HUES64 (cell line): ENCODE measurements at regions not wholly inside any gene's neighbourhood (a gene's known extent, or its start where the extent isn't known, plus 50 kb on each side); places are given as distances from the start of the nearest gene placed in this dataset.
"Not testable (repeated sequence)": the region's sequence is repeated elsewhere in the genome, so short reads cannot be mapped to it uniquely, and the experiment has no call there.

Experiments used
- H3K27ac ChIP-seq: 2 replicates; pipeline ENCODE4 v1.7.0; 2013; ENCODE audit warnings: low read depth, low read length, inconsistent platforms
- H3K27me3 ChIP-seq: 2 replicates; pipeline ENCODE4 v1.6.1; 2013; ENCODE audit warnings: mild to moderate bottlenecking, low read length; ENCODE audit not compliant: insufficient read depth
- H3K36me3 ChIP-seq: 2 replicates; pipeline ENCODE4 v1.6.1; 2013; ENCODE audit warnings: mild to moderate bottlenecking, low read length; ENCODE audit not compliant: insufficient read depth
- H3K4me1 ChIP-seq: 2 replicates; pipeline ENCODE4 v1.6.1; 2013; ENCODE audit warnings: mild to moderate bottlenecking, low read length, moderate library complexity; ENCODE audit not compliant: insufficient read depth
- H3K4me3 ChIP-seq: 2 replicates; pipeline ENCODE4 v1.5.1; 2013; ENCODE audit warnings: mild to moderate bottlenecking, low read length, moderate library complexity
- H3K9ac ChIP-seq: 2 replicates; pipeline ENCODE4 v1.6.1; 2013; ENCODE audit warnings: mild to moderate bottlenecking, low read depth, low read length
- H3K9me3 ChIP-seq: 2 replicates; pipeline ENCODE4 v1.6.1; 2013; ENCODE audit warnings: low read depth, low read length; ENCODE audit not compliant: insufficient read depth
- WGBS: fragments of 150-250, 120-280 bp; methylation state at CpG from one replicate; pipeline ENCODE4 v1.1.7; 2013; ENCODE audit warnings: missing lambda C conversion rate; 5-methylcytosine and 5-hydroxymethylcytosine counted together

GRCh38 chr12:25701290-25701689 is 148.2 kb upstream of the LMNTD1 start:
- Histone ChIP-seq H3K9ac (no peak overlapping the region), H3K36me3 (no peaks in the 10 kb centered on the region), H3K27ac (no peak overlapping the region), H3K4me1 (no peaks in the 10 kb centered on the region), H3K4me3 (no peak overlapping the region), H3K9me3 (no peaks in the 10 kb centered on the region), H3K27me3 (no peaks in the 10 kb centered on the region)
- 91% methylated on average over 4 of the region's 4 CpGs for WGBS

GRCh38 chr12:25702553-25702952 is 149.5 kb upstream of the LMNTD1 start:
- peaks cover 7% of the 10 kb centered on the region for H3K9me3 ChIP-seq
- H3K36me3 ChIP-seq = no peaks in the 10 kb centered on the region
- H3K4me1 ChIP-seq = no peaks in the 10 kb centered on the region
- 88% methylated on average over 2 of the region's 3 CpGs for WGBS
- H3K4me3 ChIP-seq = no peak overlapping the region
- no peak overlapping the region for H3K9ac ChIP-seq
- H3K27me3 ChIP-seq = no peaks in the 10 kb centered on the region
- H3K27ac ChIP-seq = no peak overlapping the region

- Histone ChIP-seq H3K9ac (no peak overlapping the region), H3K4me3 (no peak overlapping the region), H3K27ac (no peak overlapping the region), H3K36me3 (no peaks in the 10 kb centered on the region), H3K4me1 (no peaks in the 10 kb centered on the region), H3K27me3 (no peaks in the 10 kb centered on the region), H3K9me3 (peaks cover 21% of the 10 kb centered on the region)
- WGBS = no CpG with 5 or more reads among the region's 1 CpG
These were observed 152.2 kb upstream of the LMNTD1 start for GRCh38 chr12:25705261-25705660.

- H3K36me3 ChIP-seq, H3K9ac ChIP-seq, H3K4me1 ChIP-seq, H3K27ac ChIP-seq, H3K4me3 ChIP-seq, H3K27me3 ChIP-seq: not testable (repeated sequence)
- peaks cover 31% of the 10 kb centered on the region for H3K9me3 ChIP-seq
These were observed 153.6 kb upstream of the LMNTD1 start for GRCh38 chr12:25706646-25707045.

DNA sequence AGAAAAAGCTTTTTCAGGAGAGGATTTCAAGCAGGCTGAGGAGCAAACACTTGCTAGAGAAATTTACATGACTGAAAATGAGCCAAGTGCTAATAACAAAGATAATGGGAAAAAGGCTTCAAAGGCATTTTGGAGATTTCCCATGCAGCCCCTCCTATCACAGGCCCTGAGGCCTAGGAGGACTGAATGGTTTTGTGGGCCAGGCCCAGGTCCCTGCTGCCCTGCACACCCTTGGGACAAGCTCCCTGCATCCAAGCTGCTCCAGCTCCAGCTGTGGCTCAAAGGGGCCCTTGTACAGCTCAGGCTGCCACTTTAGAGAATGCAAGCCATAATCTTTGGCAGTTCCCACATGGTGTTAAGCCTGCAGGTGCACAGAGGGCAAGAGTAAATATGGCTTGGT is 154.0 kb upstream of the LMNTD1 start:
- no peaks in the 10 kb centered on the region for H3K36me3 ChIP-seq
- peaks cover 32% of the 10 kb centered on the region for H3K9me3 ChIP-seq
- no peaks in the 10 kb centered on the region for H3K27me3 ChIP-seq
- H3K4me1 ChIP-seq = no peaks in the 10 kb centered on the region
- H3K9ac ChIP-seq = no peak overlapping the region
- H3K27ac ChIP-seq = no peak overlapping the region
- H3K4me3 ChIP-seq = no peak overlapping the region

DNA sequence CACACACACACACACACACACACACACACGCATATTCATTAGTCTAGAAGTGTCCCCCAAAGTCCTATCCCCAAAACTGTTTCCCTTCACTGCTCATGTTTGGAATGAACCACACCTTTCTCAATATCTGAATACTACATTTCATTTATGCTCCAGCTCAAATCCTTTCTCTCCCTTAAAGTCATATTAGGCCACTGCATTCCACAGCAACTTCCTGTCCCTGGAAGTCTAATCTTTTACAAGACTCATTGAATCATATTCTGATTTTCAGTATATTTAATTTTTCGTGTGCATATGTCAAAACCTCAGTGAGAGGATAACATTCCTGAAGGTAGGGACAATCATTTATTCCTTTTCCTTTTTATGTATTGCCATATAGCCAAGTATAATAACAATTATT is 155.6 kb upstream of the LMNTD1 start:
- Histone ChIP-seq H3K4me3 (no peak overlapping the region), H3K27me3 (no peaks in the 10 kb centered on the region), H3K27ac (no peak overlapping the region), H3K4me1 (no peaks in the 10 kb centered on the region), H3K36me3 (no peaks in the 10 kb centered on the region), H3K9ac (no peak overlapping the region), H3K9me3 (peaks cover 35% of the 10 kb centered on the region)
- WGBS = 97% methylated on average over 1 of the region's 2 CpGs

GRCh38 chr12:25710128-25710527 is 157.0 kb upstream of the LMNTD1 start:
- 100% methylated on average over 1 of the region's 2 CpGs for WGBS
- Histone ChIP-seq H3K4me3 (no peak overlapping the region), H3K4me1 (no peaks in the 10 kb centered on the region), H3K36me3 (no peaks in the 10 kb centered on the region), H3K27me3 (no peaks in the 10 kb centered on the region), H3K9me3 (peaks cover 35% of the 10 kb centered on the region), H3K9ac (no peak overlapping the region), H3K27ac (no peak overlapping the region)

- H3K4me3 ChIP-seq, H3K4me1 ChIP-seq, H3K9ac ChIP-seq, H3K27ac ChIP-seq, H3K36me3 ChIP-seq, H3K27me3 ChIP-seq: not testable (repeated sequence)
- WGBS = 98% methylated on average over 3 of the region's 3 CpGs
- peaks cover 35% of the 10 kb centered on the region for H3K9me3 ChIP-seq
These were observed 158.0 kb upstream of the LMNTD1 start for GRCh38 chr12:25710938-25711605.

DNA sequence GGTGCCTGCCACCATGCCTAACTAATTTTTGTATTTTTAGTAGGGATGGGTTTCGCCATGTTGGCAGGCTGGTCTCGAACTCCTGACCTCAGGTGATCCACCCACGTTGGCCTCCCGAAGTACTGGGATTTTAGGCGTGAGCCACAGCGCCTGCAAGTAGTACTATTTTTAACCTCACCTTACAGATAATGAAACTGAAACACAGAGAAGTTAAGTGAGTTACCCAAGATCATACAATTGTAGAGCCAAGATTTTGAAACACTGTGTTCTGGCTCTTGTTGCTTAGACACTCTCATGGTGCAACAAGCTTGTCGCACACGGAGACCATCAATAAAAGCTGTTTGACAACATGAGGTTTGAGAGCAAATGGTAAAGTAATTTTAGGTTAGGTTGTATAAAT is 159.1 kb upstream of the LMNTD1 start:
- no peaks in the 10 kb centered on the region for H3K27me3 ChIP-seq
- 97% methylated on average over 8 of the region's 8 CpGs for WGBS

GRCh38 chr12:25713264-25713663 is 160.2 kb upstream of the LMNTD1 start:
- no peak overlapping the region for H3K9ac ChIP-seq
- no peak overlapping the region for H3K4me3 ChIP-seq
- no peaks in the 10 kb centered on the region for H3K27me3 ChIP-seq
- WGBS = 95% methylated on average over 3 of the region's 4 CpGs
- peaks cover 21% of the 10 kb centered on the region for H3K9me3 ChIP-seq
- H3K27ac ChIP-seq = no peak overlapping the region
- H3K4me1 ChIP-seq = no peaks in the 10 kb centered on the region
- H3K36me3 ChIP-seq = no peaks in the 10 kb centered on the region

More for the DNA sequence above, 159.1 kb upstream of the LMNTD1 start:
- Histone ChIP-seq H3K36me3 (no peaks in the 10 kb centered on the region), H3K27ac (no peak overlapping the region), H3K9ac (no peak overlapping the region), H3K9me3 (peaks cover 31% of the 10 kb centered on the region), H3K4me3 (no peak overlapping the region), H3K4me1 (no peaks in the 10 kb centered on the region)

GRCh38 chr12:25714198-25714984 is 161.3 kb upstream of the LMNTD1 start:
- Histone ChIP-seq H3K4me3 (no peak overlapping the region), H3K36me3 (no peaks in the 10 kb centered on the region), H3K27ac (no peak overlapping the region), H3K9ac (no peak overlapping the region), H3K27me3 (no peaks in the 10 kb centered on the region), H3K9me3 (peaks cover 18% of the 10 kb centered on the region), H3K4me1 (no peaks in the 10 kb centered on the region)
- 95% methylated on average over 5 of the region's 6 CpGs for WGBS
